ENCODE measurements at regions not wholly inside any gene's neighbourhood (a gene's known extent, or its start where the extent isn't known, plus 50 kb on each side); places are given as distances from the start of the nearest gene placed in this dataset.

- no peak overlapping the region for H3K4me3 ChIP-seq (ENCODE audit: low read depth, low read length)
- TF ChIP-seq, protein P1, sequence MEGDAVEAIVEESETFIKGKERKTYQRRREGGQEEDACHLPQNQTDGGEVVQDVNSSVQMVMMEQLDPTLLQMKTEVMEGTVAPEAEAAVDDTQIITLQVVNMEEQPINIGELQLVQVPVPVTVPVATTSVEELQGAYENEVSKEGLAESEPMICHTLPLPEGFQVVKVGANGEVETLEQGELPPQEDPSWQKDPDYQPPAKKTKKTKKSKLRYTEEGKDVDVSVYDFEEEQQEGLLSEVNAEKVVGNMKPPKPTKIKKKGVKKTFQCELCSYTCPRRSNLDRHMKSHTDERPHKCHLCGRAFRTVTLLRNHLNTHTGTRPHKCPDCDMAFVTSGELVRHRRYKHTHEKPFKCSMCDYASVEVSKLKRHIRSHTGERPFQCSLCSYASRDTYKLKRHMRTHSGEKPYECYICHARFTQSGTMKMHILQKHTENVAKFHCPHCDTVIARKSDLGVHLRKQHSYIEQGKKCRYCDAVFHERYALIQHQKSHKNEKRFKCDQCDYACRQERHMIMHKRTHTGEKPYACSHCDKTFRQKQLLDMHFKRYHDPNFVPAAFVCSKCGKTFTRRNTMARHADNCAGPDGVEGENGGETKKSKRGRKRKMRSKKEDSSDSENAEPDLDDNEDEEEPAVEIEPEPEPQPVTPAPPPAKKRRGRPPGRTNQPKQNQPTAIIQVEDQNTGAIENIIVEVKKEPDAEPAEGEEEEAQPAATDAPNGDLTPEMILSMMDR (IDR thresholded peaks at IDR 0.05; ENCODE audit: low read depth, low read length) = no peak
Observed at GRCh38 chr2:217181512-217181911, 321.6 kb upstream of the TNP1 start.

DNA sequence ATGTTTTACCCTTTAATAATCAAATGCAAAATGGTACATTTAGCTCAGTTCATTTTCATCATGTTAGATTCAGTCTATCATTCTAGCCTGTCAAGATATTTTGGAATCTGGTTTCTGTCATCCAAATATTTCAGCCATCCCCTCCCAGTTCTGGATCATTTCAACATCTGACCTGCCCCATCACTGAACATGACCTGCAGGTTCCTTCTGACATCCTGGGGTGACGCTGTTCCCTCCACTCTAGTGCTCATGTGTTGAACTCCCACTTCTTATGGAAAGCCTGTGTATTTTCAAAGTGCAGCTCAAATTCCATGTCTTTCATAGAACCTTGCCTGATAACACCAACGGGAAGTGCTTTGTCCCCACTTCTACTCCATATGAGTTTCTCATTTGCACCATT lies 320.0 kb upstream of the TNP1 start:
- TF ChIP-seq, protein P1 (IDR thresholded peaks at IDR 0.05; ENCODE audit: low read depth, low read length) = no peak
- no peak overlapping the region for H3K4me3 ChIP-seq (ENCODE audit: low read depth, low read length)

GRCh38 chr2:217178341-217178740 lies 318.5 kb upstream of the TNP1 start:
- TF ChIP-seq, protein P1 (IDR thresholded peaks at IDR 0.05; ENCODE audit: low read depth, low read length) = no peak
- H3K4me3 ChIP-seq (ENCODE audit: low read depth, low read length) = no peak overlapping the region

GRCh38 chr2:217177720-217178119 lies 317.9 kb upstream of the TNP1 start:
- no peak overlapping the region for H3K4me3 ChIP-seq (ENCODE audit: low read depth, low read length)
- TF ChIP-seq, protein P1 (IDR thresholded peaks at IDR 0.05; ENCODE audit: low read depth, low read length) = no peak

GRCh38 chr2:217171874-217172273 lies 312.0 kb upstream of the TNP1 start:
- no peak overlapping the region for H3K4me3 ChIP-seq (ENCODE audit: low read depth, low read length)
- TF ChIP-seq, protein P1 (IDR thresholded peaks at IDR 0.05; ENCODE audit: low read depth, low read length) = no peak

GRCh38 chr2:217168496-217168895 lies 308.6 kb upstream of the TNP1 start:
- TF ChIP-seq, protein P1 (IDR thresholded peaks at IDR 0.05; ENCODE audit: low read depth, low read length) = no peak
- no peak overlapping the region for H3K4me3 ChIP-seq (ENCODE audit: low read depth, low read length)

GRCh38 chr2:217167531-217167930 lies 307.7 kb upstream of the TNP1 start:
- TF ChIP-seq, protein P1 (IDR thresholded peaks at IDR 0.05; ENCODE audit: low read depth, low read length) = no peak
- no peak overlapping the region for H3K4me3 ChIP-seq (ENCODE audit: low read depth, low read length)

Measured in WI38 (cell line).